Sigmoid colon (tissue), 4 donors: ENCODE measurements at regions not wholly inside any gene's neighbourhood (a gene's known extent, or its start where the extent isn't known, plus 50 kb on each side); places are given as distances from the start of the nearest gene placed in this dataset.
"Not testable (repeated sequence)": the region's sequence is repeated elsewhere in the genome, so short reads cannot be mapped to it uniquely, and the experiment has no call there.

Experiments
- CTCF ChIP-seq, 4 experiments: fragments of 450-650 bp in 3 of 4; fragments of 200-600 bp in 1 of 4; IDR thresholded peaks; one replicate each; pipeline ENCODE4 v1.5.1; 2016 to 2019; ENCODE audit warnings: antibody characterized with exemption in 4 of 4, mild to moderate bottlenecking in 3 of 4, moderate library complexity in 2 of 4
- EP300 ChIP-seq, 4 donors: sonication (generic); formaldehyde crosslinking; IDR thresholded peaks; one replicate each; pipeline ENCODE4 v1.6.1; 2017; ENCODE audit warnings: antibody characterized with exemption in 4 of 4
- POLR2A ChIP-seq, 2 donors: fragments of 450-650 bp; IDR thresholded peaks; one replicate each; pipeline ENCODE4 v1.6.1; 2016; ENCODE audit warnings: antibody characterized with exemption in 2 of 2, mild to moderate bottlenecking in 2 of 2, moderate library complexity in 2 of 2

DNA sequence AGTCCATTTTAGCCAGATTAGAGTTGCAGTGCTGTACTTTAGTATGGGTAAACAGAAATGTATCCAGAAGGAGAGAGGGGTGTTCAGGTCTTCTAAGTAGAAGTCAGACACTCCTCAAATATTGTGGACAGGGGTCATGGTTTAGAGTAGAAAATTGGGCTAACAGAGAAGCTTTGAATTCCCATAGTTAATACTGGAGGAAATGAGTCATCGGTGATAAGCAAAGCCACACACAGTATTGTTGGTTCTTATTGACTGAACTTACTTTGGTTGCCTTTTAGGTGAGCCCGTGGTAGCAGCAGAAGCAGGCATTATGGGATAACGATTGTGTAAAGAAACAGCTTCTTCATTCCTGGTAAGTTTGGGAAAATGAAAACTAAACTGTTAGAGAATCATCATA is 66.7 kb upstream of the ERV3-1 start:
- TF ChIP-seq CTCF, EP300, POLR2A (IDR thresholded peaks at IDR 0.05): not testable (repeated sequence)
